ENCODE measurements at regions not wholly inside any gene's neighbourhood (a gene's known extent, or its start where the extent isn't known, plus 50 kb on each side); places are given as distances from the start of the nearest gene placed in this dataset.

DNA sequence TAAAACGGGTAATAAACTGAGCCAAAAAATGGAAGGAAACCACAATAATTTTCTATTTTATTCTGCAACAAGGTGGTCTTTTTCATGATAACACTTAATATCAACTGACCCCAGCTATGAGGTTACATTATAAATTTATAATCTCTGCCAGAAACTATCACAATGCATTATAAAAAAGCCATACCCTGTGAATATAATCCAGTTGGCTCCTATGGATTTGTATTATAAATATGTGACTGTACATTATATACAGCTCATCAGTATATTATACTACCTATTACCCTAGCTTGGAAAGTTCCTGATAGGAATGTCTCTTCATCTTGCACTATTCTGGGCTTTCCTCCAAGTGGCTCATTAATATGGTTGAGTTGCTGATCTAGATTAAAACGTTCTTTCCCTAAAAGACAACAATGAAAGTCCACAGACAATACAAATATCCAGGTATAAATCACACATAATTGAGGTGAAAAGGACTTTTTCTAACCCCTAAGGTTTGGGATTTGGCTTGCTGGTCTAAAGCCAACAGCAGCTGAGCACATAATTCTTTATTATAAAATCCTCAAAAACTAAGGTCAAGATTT is 487.7 kb downstream of the TTLL7 start:
- Histone ChIP-seq H3K36me3 (no peaks in the 10 kb centered on the region), H3K27ac (no peak overlapping the region), H3K4me1 (no peaks in the 10 kb centered on the region), H3K9me3 (no peaks in the 10 kb centered on the region), H3K4me3 (no peak overlapping the region), H3K27me3 (no peaks in the 10 kb centered on the region)
- DNase-seq, result no peak
- TF ChIP-seq POLR2A (IDR thresholded peaks at IDR 0.05), result no peak
- TF ChIP-seq, protein P1, sequence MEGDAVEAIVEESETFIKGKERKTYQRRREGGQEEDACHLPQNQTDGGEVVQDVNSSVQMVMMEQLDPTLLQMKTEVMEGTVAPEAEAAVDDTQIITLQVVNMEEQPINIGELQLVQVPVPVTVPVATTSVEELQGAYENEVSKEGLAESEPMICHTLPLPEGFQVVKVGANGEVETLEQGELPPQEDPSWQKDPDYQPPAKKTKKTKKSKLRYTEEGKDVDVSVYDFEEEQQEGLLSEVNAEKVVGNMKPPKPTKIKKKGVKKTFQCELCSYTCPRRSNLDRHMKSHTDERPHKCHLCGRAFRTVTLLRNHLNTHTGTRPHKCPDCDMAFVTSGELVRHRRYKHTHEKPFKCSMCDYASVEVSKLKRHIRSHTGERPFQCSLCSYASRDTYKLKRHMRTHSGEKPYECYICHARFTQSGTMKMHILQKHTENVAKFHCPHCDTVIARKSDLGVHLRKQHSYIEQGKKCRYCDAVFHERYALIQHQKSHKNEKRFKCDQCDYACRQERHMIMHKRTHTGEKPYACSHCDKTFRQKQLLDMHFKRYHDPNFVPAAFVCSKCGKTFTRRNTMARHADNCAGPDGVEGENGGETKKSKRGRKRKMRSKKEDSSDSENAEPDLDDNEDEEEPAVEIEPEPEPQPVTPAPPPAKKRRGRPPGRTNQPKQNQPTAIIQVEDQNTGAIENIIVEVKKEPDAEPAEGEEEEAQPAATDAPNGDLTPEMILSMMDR (IDR thresholded peaks at IDR 0.05), result no peak

DNA sequence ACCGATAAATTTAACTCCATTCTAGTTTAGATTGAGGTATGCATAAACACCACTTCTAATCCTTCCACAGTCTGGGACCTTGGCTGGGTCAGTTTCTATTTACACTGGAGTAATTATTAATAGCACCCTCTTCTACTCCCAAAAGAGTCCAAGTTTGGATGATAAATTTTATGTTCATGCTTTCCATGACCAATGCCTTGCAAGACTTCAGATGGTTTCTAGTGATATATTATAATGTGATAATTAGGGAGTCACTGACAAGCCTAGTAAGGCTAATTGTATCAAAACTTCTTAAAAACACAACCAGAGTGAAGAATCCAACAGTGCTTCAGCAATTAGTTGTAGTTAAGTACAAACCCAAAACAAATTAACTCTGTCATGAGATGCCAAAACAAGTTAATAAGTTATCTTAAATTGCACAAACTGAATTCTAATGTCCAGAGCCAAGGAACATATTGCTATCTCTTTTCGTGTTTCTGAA is 489.6 kb downstream of the TTLL7 start:
- H3K9me3 ChIP-seq, result no peaks in the 10 kb centered on the region
- no peaks in the 10 kb centered on the region for H3K4me1 ChIP-seq
- H3K27me3 ChIP-seq, result no peaks in the 10 kb centered on the region
- H3K36me3 ChIP-seq, result no peaks in the 10 kb centered on the region
- peak overlapping the region in 2 of 4 donors; percentile 18 to 27 for H3K27ac ChIP-seq
- H3K4me3 ChIP-seq, result no peak overlapping the region
- TF ChIP-seq, protein P1 (IDR thresholded peaks at IDR 0.05), result no peak
- no peak for TF ChIP-seq POLR2A (IDR thresholded peaks at IDR 0.05)
- DNase-seq, result no peak

DNA sequence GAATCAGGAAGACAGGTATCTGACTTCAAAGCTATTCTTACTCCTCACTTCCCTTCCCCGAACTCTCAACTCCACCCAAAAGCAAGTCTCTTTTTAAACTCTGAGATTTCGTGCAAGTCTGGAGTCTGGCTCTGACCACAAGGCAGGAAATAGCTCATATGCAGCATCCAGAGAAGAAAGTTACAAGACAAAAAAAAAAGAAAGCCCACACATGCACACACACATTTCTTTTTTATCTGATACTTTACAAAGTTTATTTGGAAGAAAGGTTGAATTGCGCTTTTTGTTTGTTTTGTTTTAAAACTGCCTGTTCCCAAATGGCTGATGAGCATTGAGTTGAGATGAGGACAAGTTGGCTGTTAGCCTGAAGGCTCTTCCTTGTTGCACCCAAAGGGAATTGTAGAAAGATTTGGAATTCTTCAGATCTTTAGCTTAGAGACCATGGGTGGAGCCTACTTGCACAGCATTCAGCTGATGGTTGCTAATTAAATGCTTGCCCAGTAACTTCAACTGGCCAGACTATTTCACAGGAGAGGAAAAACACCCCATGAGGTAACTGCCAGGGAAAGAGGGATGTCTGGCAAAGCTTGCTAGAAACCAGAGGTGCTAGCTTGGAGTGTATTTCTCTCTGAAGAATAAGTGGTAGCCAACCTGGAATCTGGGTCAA is 490.3 kb downstream of the TTLL7 start:
- no peak for TF ChIP-seq POLR2A (IDR thresholded peaks at IDR 0.05)
- TF ChIP-seq, protein P1 (IDR thresholded peaks at IDR 0.05), result no peak
- no peak for DNase-seq
- Histone ChIP-seq H3K27ac (peak overlapping the region in 2 of 4 donors; percentile 18 to 27), H3K36me3 (no peaks in the 10 kb centered on the region), H3K27me3 (no peaks in the 10 kb centered on the region), H3K4me3 (no peak overlapping the region), H3K4me1 (no peaks in the 10 kb centered on the region), H3K9me3 (no peaks in the 10 kb centered on the region)

DNA sequence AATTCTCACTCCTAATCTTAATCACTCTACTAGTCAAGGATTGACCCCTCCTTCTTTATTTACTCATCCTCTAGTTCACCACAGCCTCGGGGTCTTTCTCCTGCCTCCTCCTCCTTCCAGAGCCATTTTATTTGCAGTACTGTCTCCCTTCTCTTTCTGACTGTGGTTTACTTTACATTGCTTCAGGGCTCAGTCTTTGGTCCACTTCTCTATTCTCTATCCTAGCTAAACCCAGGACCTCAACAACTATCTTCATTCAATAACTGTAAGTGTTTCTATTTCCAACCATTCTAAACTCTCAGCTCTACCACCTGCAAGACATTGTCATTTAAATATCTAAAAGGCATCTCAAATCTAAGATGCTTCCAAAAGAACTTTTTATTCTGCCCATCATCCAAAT is 493.8 kb downstream of the TTLL7 start:
- no peak for TF ChIP-seq POLR2A (IDR thresholded peaks at IDR 0.05)
- TF ChIP-seq, protein P1 (IDR thresholded peaks at IDR 0.05), result no peak
- H3K4me3 ChIP-seq, result no peak overlapping the region
- no peak for DNase-seq
- no peaks in the 10 kb centered on the region for H3K4me1 ChIP-seq
- no peaks in the 10 kb centered on the region for H3K27me3 ChIP-seq
- H3K9me3 ChIP-seq, result no peaks in the 10 kb centered on the region
- H3K27ac ChIP-seq, result no peak overlapping the region
- no peaks in the 10 kb centered on the region for H3K36me3 ChIP-seq

DNA sequence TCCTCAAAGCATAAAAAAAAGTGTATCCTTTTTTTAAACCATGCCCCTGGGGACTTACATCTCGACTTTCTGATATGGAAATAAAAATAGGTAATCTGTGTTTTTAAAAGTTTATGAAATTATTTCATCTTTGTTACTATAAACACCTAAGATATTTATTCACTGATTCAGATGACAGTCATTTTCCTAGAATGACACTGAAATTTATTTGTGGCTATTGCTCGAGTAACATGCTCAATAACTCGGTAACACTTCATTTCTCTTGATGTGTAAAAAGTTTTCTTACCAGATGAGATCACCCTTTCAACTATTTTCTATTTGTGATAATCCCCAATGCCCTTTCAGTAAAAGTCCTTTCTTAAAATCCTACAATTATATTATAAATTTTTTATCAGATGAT is 495.8 kb downstream of the TTLL7 start:
- H3K36me3 ChIP-seq, result no peaks in the 10 kb centered on the region
- no peak overlapping the region for H3K4me3 ChIP-seq
- H3K27me3 ChIP-seq, result no peaks in the 10 kb centered on the region
- H3K4me1 ChIP-seq, result no peaks in the 10 kb centered on the region
- no peaks in the 10 kb centered on the region for H3K9me3 ChIP-seq
- no peak overlapping the region for H3K27ac ChIP-seq
- TF ChIP-seq, protein P1 (IDR thresholded peaks at IDR 0.05), result no peak
- no peak for TF ChIP-seq POLR2A (IDR thresholded peaks at IDR 0.05)
- no peak for DNase-seq

All from Peyer's patch (tissue), 4 donors.